ENCODE measurements at regions not wholly inside any gene's neighbourhood (a gene's known extent, or its start where the extent isn't known, plus 50 kb on each side); places are given as distances from the start of the nearest gene placed in this dataset.

DNA sequence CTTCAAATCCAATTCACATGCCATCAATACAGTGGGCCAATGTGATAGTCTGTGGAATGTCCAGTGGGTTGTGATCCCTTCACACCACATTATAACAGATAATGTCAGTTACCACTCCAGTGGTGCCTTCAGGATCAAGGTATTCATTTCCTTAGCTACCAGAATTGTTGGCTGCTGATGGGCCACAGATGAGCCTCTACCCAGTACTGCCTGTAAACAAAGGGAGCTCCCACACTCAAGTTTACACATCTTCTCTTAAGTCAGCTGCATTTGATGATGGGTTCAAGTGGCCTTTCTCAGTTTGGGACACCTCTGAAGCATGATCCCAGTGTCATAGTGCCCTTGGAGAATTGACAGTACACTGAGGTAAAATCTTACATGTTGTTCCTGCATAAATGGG lies 477.0 kb upstream of the CD180 start:
- TF ChIP-seq, protein P1, sequence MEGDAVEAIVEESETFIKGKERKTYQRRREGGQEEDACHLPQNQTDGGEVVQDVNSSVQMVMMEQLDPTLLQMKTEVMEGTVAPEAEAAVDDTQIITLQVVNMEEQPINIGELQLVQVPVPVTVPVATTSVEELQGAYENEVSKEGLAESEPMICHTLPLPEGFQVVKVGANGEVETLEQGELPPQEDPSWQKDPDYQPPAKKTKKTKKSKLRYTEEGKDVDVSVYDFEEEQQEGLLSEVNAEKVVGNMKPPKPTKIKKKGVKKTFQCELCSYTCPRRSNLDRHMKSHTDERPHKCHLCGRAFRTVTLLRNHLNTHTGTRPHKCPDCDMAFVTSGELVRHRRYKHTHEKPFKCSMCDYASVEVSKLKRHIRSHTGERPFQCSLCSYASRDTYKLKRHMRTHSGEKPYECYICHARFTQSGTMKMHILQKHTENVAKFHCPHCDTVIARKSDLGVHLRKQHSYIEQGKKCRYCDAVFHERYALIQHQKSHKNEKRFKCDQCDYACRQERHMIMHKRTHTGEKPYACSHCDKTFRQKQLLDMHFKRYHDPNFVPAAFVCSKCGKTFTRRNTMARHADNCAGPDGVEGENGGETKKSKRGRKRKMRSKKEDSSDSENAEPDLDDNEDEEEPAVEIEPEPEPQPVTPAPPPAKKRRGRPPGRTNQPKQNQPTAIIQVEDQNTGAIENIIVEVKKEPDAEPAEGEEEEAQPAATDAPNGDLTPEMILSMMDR (conservative IDR thresholded peaks at IDR 0.05), result no peak
- H3K27ac ChIP-seq, result no peak overlapping the region

DNA sequence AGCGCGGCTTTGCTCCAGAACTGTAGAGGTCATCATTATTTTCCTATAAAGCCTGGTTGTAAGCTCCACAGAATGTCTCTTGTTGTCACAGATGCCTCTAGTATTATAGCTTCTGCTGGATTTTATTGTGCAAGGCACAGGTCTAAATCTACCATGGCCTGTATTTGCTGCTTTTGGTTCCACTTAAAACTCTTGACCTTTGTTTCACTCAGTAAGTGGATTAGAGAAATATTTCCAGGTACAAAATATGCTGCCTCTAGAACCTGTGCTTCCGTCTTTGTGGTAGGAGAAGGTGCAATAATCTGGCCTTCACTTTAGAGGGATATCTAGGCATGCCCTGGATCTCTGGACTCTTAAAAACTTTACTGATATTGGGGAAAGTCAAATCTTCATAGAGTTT lies 476.6 kb upstream of the CD180 start:
- H3K27ac ChIP-seq, result no peak overlapping the region
- TF ChIP-seq, protein P1 (conservative IDR thresholded peaks at IDR 0.05), result no peak

- no peak overlapping the region for H3K27ac ChIP-seq
- TF ChIP-seq, protein P1 (conservative IDR thresholded peaks at IDR 0.05), result no peak
These were observed 476.0 kb upstream of the CD180 start for GRCh38 chr5:67672636-67673035.

GRCh38 chr5:67669916-67670315 lies 473.3 kb upstream of the CD180 start:
- H3K27ac ChIP-seq, result no peak overlapping the region
- TF ChIP-seq, protein P1 (conservative IDR thresholded peaks at IDR 0.05), result no peak

DNA sequence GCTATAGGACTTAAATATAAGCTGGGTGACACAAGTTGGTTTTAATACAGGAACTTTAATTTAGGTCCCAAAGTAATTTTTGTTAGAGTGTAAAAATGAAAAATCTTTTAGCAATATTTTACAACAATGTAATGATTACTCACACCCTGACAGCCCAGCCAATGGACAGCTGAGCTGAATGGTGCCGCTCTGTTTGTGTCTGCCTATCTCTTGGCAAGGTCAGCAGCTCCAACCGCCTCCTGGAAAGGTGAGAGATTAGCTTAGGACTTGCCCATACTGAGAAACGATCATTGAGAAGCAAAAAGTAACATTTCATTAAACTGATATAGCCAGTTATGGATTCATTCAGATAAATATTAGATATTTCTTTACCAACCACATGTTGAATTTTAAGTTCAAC lies 463.6 kb upstream of the CD180 start:
- H3K27ac ChIP-seq, result no peak overlapping the region
- TF ChIP-seq, protein P1 (conservative IDR thresholded peaks at IDR 0.05), result no peak

- TF ChIP-seq, protein P1 (conservative IDR thresholded peaks at IDR 0.05), result no peak
- H3K27ac ChIP-seq, result no peak overlapping the region
These were observed 462.7 kb upstream of the CD180 start for GRCh38 chr5:67659288-67659687.

DNA sequence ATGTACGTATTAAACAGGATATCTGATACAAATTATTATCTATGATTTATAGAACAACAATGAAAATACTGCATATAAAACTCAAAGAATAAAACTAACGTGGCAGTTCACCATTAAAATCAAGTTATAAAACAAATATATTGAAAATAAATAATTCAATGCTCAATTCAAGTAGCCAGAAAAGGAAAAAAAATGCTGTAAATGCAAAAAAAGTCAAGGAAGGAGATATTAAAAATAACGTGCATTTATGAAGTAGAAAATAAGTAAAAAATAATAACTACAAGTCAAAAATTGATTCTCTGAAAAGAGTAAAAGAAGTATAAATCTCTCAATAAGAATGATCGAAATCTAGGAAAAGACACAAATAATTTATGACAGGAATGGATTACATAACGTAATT lies 460.5 kb upstream of the CD180 start:
- TF ChIP-seq, protein P1 (conservative IDR thresholded peaks at IDR 0.05), result no peak
- no peak overlapping the region for H3K27ac ChIP-seq

DNA sequence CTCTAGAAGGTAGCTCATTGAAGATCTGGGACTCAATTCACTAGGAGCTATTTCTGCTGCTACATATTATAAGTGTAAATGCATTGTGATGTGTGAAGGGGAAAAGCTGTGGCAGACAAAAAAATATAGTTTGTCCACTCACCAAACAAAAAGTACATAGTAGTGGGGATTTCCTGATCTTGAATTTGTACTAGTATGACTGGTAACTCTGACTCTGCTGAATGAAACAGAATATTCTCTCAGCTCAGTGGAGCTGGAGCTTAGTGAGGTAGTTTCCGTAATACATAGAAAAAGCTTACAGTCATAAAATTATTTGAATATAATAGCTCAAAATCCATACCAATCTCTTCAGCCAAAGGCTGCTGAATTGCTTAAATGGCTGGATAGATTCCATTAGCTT lies 455.6 kb upstream of the CD180 start:
- no peak overlapping the region for H3K27ac ChIP-seq
- TF ChIP-seq, protein P1 (conservative IDR thresholded peaks at IDR 0.05), result no peak

Data from VCaP (cell line).